GM18507 (cell line): ENCODE measurements at regions not wholly inside any gene's neighbourhood (a gene's known extent, or its start where the extent isn't known, plus 50 kb on each side); places are given as distances from the start of the nearest gene placed in this dataset.

ENCODE experiments used
- DNase-seq: peaks from one replicate; pipeline ENCODE4 v3.0.0; 2011; ENCODE audit warnings: low read depth; ENCODE audit not compliant: insufficient read length; ENCODE audit errors: extremely low spot score
- FAIRE-seq: peaks from 2 replicates; lab custom pipeline; 2011; peaks lifted over from hg19 to GRCh38; lab: Jason Lieb, UNC

DNA sequence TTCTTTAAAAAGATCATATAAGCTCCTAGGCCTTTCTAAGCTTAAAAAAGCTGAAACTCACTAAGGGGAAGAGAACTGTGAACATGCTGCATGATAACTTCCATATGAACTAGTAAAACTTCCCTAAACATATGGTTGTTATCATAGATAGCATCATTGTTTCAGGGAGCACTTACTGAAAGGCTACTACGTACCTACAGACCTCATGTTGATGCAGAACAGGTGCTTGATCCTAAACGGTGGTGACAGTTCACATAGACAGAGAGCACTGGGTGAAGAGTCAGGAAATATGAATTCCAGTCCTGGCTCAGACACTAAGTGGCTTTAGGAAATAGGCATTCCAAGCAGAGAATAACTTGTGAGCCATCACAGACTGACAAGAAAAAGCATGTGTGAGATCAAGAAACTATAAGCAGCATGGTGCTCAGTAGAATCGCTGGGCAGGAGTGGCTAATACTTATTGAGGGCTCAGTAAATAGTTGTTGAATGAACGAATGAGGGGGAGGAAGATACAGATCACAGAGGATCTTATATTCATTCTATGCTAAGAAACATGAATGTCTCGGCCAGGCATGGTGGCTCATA is 78.4 kb upstream of the NUDT4 start:
- FAIRE-seq: no peak
- DNase-seq: no peak

DNA sequence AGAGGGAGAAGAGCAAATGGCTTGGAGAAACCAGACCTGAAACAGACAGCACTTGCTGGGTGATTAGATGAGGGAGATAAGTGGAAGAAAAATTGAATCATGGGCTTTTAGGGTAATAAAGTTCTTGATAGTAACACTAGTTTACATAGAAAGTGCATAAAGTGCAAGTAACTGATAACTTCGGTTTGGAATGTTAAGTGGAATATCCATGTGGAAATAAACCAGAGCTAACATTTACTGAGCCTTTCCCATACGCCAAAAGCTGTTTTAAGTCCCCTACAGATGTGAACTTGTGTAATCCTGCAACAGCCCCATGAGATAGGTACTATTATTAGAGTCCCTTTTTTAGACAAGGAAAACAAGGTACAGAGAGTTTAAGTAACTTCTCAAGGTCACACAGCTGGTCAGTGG is 77.1 kb upstream of the NUDT4 start:
- FAIRE-seq: no peak
- no peak for DNase-seq

DNA sequence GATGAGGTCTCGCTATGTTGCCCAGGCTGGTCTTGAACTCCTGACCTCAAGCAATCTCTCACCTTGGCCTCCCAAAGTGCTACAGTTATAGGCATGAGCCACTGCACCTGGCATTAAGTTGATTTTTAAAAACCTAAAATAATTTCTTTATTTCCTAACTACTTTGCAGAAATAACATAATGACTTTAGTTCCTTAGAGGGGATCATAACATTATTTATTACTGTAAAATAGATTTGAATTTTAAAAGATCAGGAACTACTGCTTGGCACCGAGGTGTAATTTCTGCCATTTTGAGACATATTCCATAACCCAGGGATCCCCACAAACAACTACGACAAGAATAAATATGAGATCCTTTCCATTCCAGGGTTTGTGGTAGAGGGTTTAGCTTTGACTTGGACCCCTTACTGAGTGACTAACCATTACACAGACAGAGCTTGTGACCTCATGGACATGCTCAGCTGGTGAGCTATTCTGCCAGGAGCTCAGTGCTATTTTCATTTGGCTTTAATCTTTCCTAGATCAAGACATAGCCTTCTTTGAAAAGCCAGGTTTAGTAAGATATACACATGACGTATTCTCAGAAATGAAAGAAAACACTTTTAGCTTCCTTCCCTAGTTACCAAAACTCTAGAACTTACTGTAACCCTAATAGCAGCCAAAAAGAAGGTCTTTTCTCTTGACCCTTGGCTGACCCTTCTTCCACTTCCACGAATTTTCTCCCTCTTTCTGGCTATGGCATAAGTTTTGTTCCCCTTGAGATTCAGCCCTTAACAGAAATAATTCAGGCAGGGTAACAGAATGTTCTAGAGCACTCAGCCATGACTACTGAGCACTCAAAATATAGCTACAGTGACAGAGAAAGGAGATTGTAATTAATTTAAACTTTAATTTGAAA is 75.1 kb upstream of the NUDT4 start:
- no peak for DNase-seq
- peak; percentile 12 for FAIRE-seq

DNA sequence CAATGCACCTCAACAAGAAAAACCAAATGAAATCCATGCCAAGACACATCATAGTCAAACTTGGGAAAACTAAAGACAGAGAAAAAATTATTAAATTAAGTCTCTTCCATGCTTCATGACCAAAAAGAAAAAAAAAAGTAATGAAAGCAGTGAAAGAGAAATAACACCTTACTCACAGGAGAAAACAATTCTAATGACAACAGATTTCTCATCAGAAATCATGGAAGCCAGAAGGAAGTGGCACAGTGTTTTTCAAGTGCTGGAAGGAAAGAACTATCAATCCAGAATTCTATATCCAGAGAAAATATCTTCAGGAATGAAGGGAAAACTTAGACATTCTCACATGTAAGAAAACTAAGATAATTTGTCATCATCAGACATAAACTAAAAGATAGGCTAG is 71.1 kb upstream of the NUDT4 start:
- DNase-seq: no peak
- FAIRE-seq: no peak

DNA sequence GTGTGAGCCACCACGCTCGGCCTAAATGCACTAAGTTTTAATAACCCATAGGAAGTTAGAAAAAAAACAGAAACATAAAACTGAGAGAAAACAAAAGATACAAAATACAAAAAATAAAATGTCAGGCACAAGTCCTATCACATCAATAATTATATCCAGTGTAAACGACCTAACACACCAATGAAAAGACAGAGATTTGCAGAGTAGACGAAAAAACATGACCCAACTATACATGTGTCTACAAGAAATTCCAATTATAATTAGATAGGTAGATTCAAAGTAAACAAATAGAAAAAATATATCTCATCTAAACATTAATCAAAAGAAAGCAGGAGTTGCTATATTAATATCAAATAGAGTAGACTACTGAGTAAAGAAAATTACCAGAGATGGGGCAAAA is 69.4 kb upstream of the NUDT4 start:
- DNase-seq (no peak), FAIRE-seq (no peak)

DNA sequence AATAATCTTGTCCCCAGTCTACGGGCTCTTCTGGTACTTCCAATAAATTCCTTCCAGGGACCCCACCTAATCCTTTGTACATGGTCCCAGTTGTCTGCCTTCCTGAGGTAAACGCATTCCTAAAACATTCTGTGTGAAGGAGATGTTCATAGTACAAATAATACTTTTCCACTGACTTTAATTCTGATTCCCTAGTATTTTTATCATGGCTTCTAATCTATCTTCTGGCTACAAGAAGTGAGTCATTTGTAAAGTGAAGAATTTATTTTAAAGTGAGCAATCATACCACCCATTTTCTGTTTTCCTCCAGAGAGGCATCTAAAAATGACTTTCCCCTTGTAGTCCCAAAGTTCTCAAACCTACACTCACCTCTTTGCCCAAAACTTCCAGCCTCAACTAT is 65.9 kb upstream of the NUDT4 start:
- FAIRE-seq (no peak), DNase-seq (no peak)

DNA sequence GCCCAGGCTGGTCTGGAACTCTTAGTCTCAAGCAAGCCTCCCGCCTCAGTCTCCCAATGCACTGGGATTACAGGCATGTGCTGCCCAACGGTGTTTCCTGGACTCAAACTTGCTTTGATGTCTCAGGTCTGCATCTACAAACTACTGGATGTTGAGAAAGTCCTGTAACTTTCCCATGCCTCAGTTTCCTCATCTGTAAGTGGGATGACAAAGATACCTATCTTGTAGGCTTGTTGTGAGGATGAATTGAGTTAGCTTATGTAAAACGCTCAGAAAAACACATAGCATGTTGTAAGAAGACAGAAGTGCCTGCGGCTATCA is 63.6 kb upstream of the NUDT4 start:
- DNase-seq (no peak), FAIRE-seq (no peak)

DNA sequence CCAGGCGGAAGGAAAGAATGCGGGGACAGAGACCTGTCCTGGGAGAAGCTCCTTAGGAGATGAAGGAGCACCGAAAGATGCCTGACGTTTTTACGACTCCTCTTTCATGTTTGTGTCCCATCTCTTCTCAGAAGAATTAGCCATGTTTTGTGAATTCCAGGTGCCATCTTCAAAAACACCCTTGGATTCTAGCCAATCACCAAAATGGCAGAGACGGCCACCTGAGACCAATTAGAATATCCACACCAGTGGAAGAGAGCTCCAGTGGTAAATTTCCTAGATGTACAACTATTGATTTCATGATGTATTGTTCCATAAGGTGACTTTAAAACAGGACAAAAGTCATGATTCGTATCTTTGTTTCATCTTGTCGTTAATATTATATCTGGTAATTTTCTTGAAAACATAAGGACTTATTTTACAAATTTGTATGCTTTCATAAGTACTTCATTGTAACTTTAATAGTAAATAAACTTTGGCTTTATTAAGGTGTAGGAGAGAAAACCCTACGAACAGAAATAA is 62.3 kb upstream of the NUDT4 start:
- FAIRE-seq (no peak), DNase-seq (no peak)

DNA sequence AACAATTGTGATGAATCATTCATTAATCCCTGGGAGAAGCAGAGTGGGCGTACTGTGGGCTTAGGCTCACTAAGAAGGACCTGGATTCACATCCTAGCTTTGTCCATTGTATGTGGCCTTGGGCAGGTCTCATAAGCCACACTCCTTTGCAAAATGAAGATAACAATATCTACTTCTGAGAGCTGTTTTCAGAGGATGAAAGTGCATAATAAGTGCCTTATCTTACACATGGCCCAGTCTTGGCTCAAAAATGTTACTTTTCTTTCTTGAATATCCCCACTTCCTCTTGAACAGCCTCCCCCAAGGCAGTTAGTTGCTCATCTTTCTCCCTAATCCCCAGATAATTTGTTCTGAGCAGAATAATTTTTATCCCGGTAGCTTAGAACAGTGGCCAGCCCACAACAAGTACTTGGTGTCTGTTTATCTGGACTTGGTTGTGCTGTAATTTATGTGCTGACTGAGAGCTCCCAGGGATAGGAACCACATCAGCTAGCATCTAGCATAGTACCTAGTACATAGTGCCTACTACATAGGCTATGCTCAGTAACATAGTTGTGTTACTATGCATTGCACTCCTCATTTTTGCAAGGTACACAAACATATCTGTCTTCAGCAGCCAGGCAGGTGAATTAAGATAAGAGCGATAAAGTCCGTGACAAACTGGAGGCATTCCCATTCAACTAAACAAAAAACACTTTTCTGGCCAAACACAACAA is 61.7 kb upstream of the NUDT4 start:
- no peak for FAIRE-seq
- no peak for DNase-seq

DNA sequence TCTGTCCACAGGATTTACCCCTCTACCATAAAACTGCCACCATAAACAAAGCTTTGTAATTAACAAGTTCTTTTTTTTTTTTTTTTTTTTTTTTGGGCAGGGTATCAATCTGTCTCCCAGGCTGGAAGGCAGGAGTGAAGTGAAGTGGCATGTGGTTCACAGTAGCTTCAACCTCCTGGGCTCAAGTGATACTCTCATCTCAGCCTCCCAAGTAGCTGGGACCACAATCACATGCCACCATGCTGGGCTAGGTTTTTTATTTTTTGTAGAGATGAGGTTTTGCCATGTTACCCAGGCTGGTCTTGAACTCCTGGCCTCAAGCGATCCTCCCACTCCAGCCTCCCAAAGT is 61.1 kb upstream of the NUDT4 start:
- no peak for DNase-seq
- FAIRE-seq: no peak

DNA sequence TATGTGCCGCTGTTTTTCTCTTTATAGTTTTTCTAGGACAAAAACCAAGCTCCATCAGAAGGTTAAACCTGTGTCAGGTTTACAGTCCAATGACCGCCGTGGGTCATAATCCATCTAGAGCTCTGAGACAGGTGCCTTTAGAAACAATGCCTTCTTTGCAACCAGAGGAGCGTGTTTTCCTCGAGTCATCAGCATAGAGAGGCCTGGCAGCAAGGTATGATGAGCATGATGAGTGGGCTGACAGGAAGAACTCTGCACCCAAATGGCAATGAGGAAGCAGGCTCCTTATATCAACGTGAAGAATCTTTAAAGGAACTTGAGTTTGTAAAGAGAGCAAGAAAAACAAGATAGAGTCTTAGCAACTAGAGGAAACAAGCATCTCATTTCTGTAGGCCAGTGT is 60.5 kb upstream of the NUDT4 start:
- FAIRE-seq: no peak
- no peak for DNase-seq

DNA sequence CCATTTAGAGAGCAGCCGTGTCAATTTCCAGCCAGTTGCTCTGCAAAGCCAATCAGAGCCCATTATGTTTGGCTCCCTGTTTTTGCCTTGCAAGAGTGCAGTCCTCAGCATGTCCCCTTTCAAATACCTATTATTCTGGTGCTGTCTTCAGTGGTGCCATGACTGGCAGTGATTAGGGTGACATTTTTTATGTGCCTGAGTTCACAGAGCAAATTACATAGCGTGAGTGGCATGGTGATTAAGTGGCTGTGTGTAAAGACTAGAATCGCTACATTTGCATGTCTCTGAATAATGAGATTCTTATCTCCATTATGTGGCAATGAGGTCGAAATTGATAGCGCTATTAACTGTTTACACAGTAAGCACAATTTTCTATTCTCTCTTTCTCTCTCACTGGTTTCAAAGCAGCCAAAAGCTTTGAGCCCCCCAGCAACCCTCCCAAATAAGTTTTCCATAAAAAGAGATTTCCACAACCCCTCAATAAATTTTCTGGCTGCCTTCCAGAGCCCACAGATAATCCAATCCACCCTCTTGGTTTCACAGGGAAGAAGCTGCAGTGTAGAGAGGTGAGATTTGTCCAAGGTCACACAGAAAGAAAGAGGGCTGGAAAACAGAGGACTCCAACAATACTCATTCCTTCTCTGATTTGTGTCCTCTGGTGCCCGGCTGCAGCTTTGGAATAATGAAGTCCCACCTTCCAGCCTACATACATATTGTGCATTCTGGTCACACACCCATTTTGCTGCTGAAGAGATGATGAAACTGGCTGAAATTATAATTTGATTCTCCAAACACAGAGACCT is 58.8 kb upstream of the NUDT4 start:
- no peak for DNase-seq
- no peak for FAIRE-seq

DNA sequence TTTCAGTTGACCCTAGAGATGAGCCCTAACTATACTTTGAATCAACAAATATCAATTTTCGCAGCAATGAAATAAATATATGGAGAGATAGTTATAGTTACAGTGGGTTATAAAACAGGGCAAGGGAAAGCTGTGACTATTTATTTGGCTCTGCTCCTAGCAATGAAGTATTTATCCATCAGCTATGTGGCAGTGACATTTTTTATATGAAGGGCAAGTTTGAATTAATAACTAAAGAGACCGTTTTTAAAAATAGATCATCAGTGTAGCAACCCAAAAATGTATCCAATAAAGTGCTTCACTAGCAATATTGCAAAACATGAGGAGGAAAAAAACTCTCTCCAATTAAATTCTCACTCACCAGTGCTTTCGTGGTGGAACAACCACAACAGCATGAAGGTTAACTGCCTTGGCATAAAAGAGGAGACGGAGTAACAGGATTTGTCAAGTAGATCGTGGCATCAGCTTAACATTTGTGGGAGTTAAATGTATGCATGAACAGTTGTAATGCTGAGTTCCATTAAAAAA is 58.1 kb upstream of the NUDT4 start:
- no peak for DNase-seq
- FAIRE-seq: no peak

DNA sequence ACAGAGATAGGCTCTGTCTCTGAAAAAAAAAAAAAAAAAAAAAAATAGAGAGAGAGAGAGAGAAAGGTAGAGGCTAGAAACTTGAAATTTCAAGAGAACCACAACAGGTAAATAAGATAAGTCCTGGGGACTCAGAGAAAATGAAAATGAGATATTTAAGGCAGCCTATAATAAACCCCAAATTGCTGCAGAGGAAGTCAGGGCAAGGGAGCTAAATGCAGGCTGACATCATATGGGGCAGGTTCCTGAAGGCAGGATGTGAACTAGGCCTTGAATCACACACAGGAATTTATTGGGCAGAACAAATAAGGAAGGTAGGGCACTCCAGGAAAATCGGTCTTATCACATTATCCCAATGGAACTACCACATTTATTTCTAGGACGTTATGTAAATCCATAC is 54.9 kb upstream of the NUDT4 start:
- DNase-seq: no peak
- FAIRE-seq: no peak

DNA sequence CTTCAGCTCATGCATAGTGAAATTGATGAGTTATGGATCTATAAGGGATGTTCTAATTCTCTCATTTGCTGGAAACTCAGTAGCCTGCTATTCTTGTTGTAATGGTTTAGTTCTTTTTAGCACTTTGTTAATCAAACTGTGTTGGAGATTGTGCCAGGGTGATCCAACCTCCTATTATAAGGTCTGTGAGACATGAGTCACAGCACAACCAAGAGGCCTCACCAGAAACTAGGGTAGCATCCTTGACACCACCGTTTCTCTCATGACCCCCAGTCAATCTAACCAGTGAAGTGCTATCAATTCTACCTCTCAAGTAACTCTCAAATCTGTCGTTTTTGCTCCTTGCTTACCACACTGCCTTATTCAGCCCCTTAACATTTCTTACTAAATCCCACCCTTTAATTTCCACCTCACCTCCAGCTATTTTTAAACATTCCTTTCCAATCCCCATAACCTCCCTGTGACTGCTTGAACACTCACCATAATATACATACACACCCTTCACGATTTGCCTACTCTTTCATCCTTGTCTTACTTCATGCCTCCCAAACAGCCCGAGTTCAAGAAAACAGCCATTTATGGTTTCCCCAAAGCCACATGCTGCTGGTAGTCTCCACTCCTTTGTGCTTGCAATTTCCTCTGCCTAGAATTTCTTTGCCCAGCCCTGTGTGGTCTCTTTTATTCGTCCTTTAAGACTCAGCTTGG is 53.9 kb upstream of the NUDT4 start:
- DNase-seq (no peak), FAIRE-seq (no peak)

DNA sequence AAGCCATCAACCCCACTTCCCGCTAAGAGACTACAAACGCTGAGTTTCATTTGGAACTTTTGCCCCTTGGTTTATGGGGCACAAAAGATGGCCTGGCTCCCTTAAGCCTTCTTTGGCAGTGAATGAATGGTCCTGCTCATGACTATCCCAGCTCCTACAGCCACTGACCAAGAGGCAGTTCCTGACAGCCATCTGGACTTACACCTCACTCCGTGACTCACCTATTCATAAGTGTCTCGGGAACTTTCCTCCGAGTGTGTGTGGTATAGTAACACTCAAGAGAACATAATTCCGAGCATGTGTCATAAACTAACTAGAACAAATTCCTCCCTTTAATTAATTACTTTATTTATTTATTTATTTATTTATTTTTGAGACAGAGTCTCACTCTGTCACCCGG is 51.9 kb upstream of the NUDT4 start:
- FAIRE-seq: no peak

More for the DNA sequence above, 51.9 kb upstream of the NUDT4 start:
- DNase-seq: no peak
